ENCODE measurements at regions not wholly inside any gene's neighbourhood (a gene's known extent, or its start where the extent isn't known, plus 50 kb on each side); places are given as distances from the start of the nearest gene placed in this dataset.

GRCh38 chr1:98066911-98067310 lies 146.1 kb upstream of the DPYD start:
- intact Hi-C loops (cut with DNase I), result no loop called here
- H3K4me3 ChIP-seq, result no peak overlapping the region
- WGBS, 3 donors, result 89 to 98% (median 97%) methylated on average over 2 of the region's 2 CpGs

DNA sequence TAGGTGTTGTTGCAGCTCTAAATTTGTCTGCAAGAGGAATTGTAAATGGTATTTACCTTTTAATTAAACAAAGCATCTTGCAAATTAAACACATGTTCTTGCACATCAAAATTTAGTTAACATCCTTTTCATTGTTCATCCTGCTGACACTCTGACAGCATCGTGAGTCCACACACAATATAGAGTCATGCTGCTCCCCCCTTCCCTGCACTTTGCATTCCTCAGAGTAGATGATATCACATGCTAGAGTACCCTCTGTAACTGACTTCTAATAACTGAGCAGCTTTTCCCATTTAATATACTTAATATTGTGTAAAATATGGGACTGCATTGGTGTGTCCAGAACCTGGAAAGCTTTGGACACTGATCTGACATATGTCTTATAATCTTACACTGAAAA lies 138.8 kb upstream of the DPYD start:
- no peaks in the 10 kb centered on the region for H3K4me1 ChIP-seq (ENCODE audit: insufficient read depth)
- H3K4me3 ChIP-seq, result no peak overlapping the region
- TF ChIP-seq POLR2A (IDR thresholded peaks at IDR 0.05) (no peak), EP300 (IDR thresholded peaks at IDR 0.05) (no peak)
- TF ChIP-seq, protein P1, sequence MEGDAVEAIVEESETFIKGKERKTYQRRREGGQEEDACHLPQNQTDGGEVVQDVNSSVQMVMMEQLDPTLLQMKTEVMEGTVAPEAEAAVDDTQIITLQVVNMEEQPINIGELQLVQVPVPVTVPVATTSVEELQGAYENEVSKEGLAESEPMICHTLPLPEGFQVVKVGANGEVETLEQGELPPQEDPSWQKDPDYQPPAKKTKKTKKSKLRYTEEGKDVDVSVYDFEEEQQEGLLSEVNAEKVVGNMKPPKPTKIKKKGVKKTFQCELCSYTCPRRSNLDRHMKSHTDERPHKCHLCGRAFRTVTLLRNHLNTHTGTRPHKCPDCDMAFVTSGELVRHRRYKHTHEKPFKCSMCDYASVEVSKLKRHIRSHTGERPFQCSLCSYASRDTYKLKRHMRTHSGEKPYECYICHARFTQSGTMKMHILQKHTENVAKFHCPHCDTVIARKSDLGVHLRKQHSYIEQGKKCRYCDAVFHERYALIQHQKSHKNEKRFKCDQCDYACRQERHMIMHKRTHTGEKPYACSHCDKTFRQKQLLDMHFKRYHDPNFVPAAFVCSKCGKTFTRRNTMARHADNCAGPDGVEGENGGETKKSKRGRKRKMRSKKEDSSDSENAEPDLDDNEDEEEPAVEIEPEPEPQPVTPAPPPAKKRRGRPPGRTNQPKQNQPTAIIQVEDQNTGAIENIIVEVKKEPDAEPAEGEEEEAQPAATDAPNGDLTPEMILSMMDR (IDR thresholded peaks at IDR 0.05), result no peak
- H3K27me3 ChIP-seq, result no peaks in the 10 kb centered on the region
- 32 to 59% (median 49%) methylated on average over 1 of the region's 1 CpG for WGBS, 3 donors
- H3K9me3 ChIP-seq, result no peaks in the 10 kb centered on the region
- intact Hi-C loops (cut with DNase I), result no loop called here
- H3K36me3 ChIP-seq, result no peaks in the 10 kb centered on the region
- no peak overlapping the region for H3K27ac ChIP-seq
- DNase-seq, result no peak

More at GRCh38 chr1:98066911-98067310, 146.1 kb upstream of the DPYD start:
- H3K27me3 ChIP-seq, result no peaks in the 10 kb centered on the region
- no peak for DNase-seq
- no peak overlapping the region for H3K27ac ChIP-seq
- TF ChIP-seq, protein P1 (IDR thresholded peaks at IDR 0.05), result no peak
- TF ChIP-seq EP300 (IDR thresholded peaks at IDR 0.05) (no peak), POLR2A (IDR thresholded peaks at IDR 0.05) (no peak)
- no peaks in the 10 kb centered on the region for H3K36me3 ChIP-seq
- H3K9me3 ChIP-seq, result no peaks in the 10 kb centered on the region
- H3K4me1 ChIP-seq (ENCODE audit: insufficient read depth), result no peaks in the 10 kb centered on the region

DNA sequence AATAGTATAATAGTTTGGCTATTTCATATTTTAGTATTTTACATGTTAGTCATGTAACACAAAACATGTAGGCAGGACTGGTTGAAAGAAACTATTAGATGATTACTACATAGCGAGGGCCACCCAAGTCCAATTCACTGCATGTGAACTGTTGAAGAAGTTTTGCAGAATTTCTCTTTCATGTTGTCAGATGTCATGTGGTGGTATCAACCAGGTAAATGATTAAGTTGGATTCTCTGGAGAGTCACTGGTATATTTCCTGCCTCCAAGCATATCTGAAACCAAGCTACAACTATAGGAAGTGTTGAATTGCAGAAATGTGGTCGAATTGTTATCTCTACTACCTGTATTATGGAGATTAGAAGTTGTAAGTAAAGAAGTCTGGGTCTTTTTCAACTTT lies 137.8 kb upstream of the DPYD start:
- TF ChIP-seq EP300 (IDR thresholded peaks at IDR 0.05) (no peak), POLR2A (IDR thresholded peaks at IDR 0.05) (no peak)
- Histone ChIP-seq H3K4me1 (ENCODE audit: insufficient read depth) (no peaks in the 10 kb centered on the region), H3K9me3 (no peaks in the 10 kb centered on the region), H3K27me3 (no peaks in the 10 kb centered on the region), H3K36me3 (no peaks in the 10 kb centered on the region), H3K27ac (no peak overlapping the region), H3K4me3 (no peak overlapping the region)
- intact Hi-C loops (cut with DNase I), result no loop called here
- WGBS, 3 donors, result 65 to 72% (median 66%) methylated on average over 2 of the region's 2 CpGs
- DNase-seq, result no peak

DNA sequence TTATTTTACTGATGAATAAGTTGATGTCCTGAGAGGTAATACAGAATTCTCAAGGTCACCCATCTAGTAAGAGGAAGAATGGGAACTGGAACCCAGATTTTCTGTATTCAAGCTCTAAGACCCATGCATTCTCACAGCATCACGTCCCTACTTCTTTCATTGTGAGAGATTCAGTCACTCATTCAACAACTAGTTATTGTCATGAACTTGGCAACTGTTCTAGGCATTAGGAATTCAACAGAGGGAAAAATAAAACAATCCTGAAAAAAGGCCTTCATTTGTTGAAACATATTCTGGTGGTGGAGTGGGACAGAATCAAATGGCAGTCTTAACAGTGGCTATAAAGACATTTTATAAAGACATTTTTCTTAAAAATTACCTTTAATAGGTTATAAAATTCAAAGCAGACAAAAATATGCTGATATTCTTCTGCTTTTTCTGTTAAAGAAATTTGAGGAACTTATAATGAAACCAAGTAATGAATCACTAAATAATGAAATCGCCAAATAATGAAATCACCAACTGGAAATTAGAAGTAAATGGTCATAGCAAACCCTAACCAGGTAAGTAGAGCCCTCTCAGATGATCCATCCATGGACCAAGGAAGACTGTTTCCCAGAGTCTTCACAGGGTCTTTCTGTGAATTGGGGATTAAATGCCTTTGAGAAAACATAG lies 136.5 kb upstream of the DPYD start:
- intact Hi-C loops (cut with DNase I), result no loop called here
- 88 to 95% (median 93%) methylated on average over 2 of the region's 2 CpGs for WGBS, 3 donors
- Histone ChIP-seq H3K4me3 (no peak overlapping the region), H3K4me1 (ENCODE audit: insufficient read depth) (peaks cover 3% of the 10 kb centered on the region), H3K36me3 (no peaks in the 10 kb centered on the region), H3K27ac (no peak overlapping the region), H3K9me3 (no peaks in the 10 kb centered on the region), H3K27me3 (no peaks in the 10 kb centered on the region)
- DNase-seq, result no peak
- TF ChIP-seq POLR2A (IDR thresholded peaks at IDR 0.05) (no peak), EP300 (IDR thresholded peaks at IDR 0.05) (no peak)
- TF ChIP-seq, protein P1 (IDR thresholded peaks at IDR 0.05), result no peak

- TF ChIP-seq POLR2A (IDR thresholded peaks at IDR 0.05) (no peak), EP300 (IDR thresholded peaks at IDR 0.05) (no peak)
- TF ChIP-seq, protein P1 (IDR thresholded peaks at IDR 0.05), result no peak
- H3K9me3 ChIP-seq, result no peaks in the 10 kb centered on the region
- 65 to 76% (median 68%) methylated on average over 3 of the region's 3 CpGs for WGBS, 3 donors
- no peaks in the 10 kb centered on the region for H3K27me3 ChIP-seq
- H3K4me1 ChIP-seq (ENCODE audit: insufficient read depth), result peaks cover 3% of the 10 kb centered on the region
- H3K36me3 ChIP-seq, result no peaks in the 10 kb centered on the region
- no peak overlapping the region for H3K27ac ChIP-seq
- H3K4me3 ChIP-seq, result no peak overlapping the region
- no peak for DNase-seq
- intact Hi-C loops (cut with DNase I), result no loop called here
These were observed 135.9 kb upstream of the DPYD start for GRCh38 chr1:98056781-98057180.

Data from ovary (tissue), 7 donors.